Spinal cord (tissue), 9 donors: ENCODE measurements at regions not wholly inside any gene's neighbourhood (a gene's known extent, or its start where the extent isn't known, plus 50 kb on each side); places are given as distances from the start of the nearest gene placed in this dataset.

ENCODE experiments used
- DNase-seq, 6 donors: peaks; one replicate each; pipeline versions ENCODE4 v3.0.0 to v3.0.0-alpha.2; 2013 to 2015; ENCODE audit warnings: low spot score in 6 of 6, low read depth in 4 of 6
- H3K27ac ChIP-seq: one replicate; pipeline ENCODE4 v1.5.1; 2013; ENCODE audit warnings: low read depth, low read length, control low read depth
- H3K27me3 ChIP-seq: one replicate; pipeline ENCODE4 v1.6.1; 2013; ENCODE audit warnings: low read length; ENCODE audit not compliant: control insufficient read depth, insufficient read depth
- H3K36me3 ChIP-seq: one replicate; pipeline ENCODE4 v1.6.1; 2013; ENCODE audit warnings: low read length; ENCODE audit not compliant: control insufficient read depth, insufficient read depth
- H3K4me1 ChIP-seq: one replicate; pipeline ENCODE4 v1.6.1; 2013; ENCODE audit warnings: low read length; ENCODE audit not compliant: control insufficient read depth, insufficient read depth
- H3K4me3 ChIP-seq: one replicate; pipeline ENCODE4 v1.5.1; 2013; ENCODE audit warnings: low read depth, low read length, control low read depth
- H3K9me3 ChIP-seq: one replicate; pipeline ENCODE4 v1.6.1; 2013; ENCODE audit warnings: low read length; ENCODE audit not compliant: control insufficient read depth, insufficient read depth
- WGBS: methylation state at CpG from one replicate; pipeline ENCODE4 v1.1.5; 2013; ENCODE audit warnings: missing lambda C conversion rate; ENCODE audit not compliant: insufficient coverage; 5-methylcytosine and 5-hydroxymethylcytosine counted together
- donor health status: healthy.

- Histone ChIP-seq H3K9me3 (peaks cover 6% of the 10 kb centered on the region), H3K27ac (no peak overlapping the region), H3K4me1 (peaks cover 6% of the 10 kb centered on the region), H3K27me3 (no peaks in the 10 kb centered on the region), H3K36me3 (no peaks in the 10 kb centered on the region), H3K4me3 (no peak overlapping the region)
- 34% methylated on average over 2 of the region's 5 CpGs for WGBS
- DNase-seq = no peak
Observed at GRCh38 chr10:128660726-128661125, 534.5 kb upstream of the MKI67 start.

- no peaks in the 10 kb centered on the region for H3K36me3 ChIP-seq
- peaks cover 6% of the 10 kb centered on the region for H3K4me1 ChIP-seq
- DNase-seq = no peak
- H3K9me3 ChIP-seq = peaks cover 6% of the 10 kb centered on the region
- WGBS = 89% methylated on average over 6 of the region's 7 CpGs
- no peak overlapping the region for H3K4me3 ChIP-seq
- H3K27me3 ChIP-seq = no peaks in the 10 kb centered on the region
- no peak overlapping the region for H3K27ac ChIP-seq
Observed at GRCh38 chr10:128661404-128662197, 535.4 kb upstream of the MKI67 start.

GRCh38 chr10:128662520-128662919 is 536.3 kb upstream of the MKI67 start:
- no CpG with 5 or more reads among the region's 3 CpGs for WGBS
- DNase-seq = no peak
- H3K9me3 ChIP-seq = peaks cover 6% of the 10 kb centered on the region
- no peaks in the 10 kb centered on the region for H3K27me3 ChIP-seq
- H3K27ac ChIP-seq = no peak overlapping the region
- H3K4me3 ChIP-seq = no peak overlapping the region
- no peaks in the 10 kb centered on the region for H3K36me3 ChIP-seq
- H3K4me1 ChIP-seq = peaks cover 4% of the 10 kb centered on the region

- Histone ChIP-seq H3K4me3 (no peak overlapping the region), H3K27me3 (no peaks in the 10 kb centered on the region), H3K36me3 (no peaks in the 10 kb centered on the region), H3K4me1 (no peaks in the 10 kb centered on the region), H3K27ac (no peak overlapping the region), H3K9me3 (peaks cover 6% of the 10 kb centered on the region)
- no peak for DNase-seq
- WGBS = no CpG with 5 or more reads among the region's 3 CpGs
Observed at GRCh38 chr10:128664729-128665128, 538.5 kb upstream of the MKI67 start.

- Histone ChIP-seq H3K27ac (no peak overlapping the region), H3K4me3 (no peak overlapping the region), H3K36me3 (no peaks in the 10 kb centered on the region), H3K9me3 (no peaks in the 10 kb centered on the region), H3K27me3 (no peaks in the 10 kb centered on the region), H3K4me1 (no peaks in the 10 kb centered on the region)
- no peak for DNase-seq
- 67% methylated on average over 3 of the region's 6 CpGs for WGBS
Observed at GRCh38 chr10:128675405-128675804, 549.2 kb upstream of the MKI67 start.

- Histone ChIP-seq H3K27me3 (no peaks in the 10 kb centered on the region), H3K4me3 (no peak overlapping the region), H3K4me1 (no peaks in the 10 kb centered on the region), H3K27ac (no peak overlapping the region), H3K9me3 (no peaks in the 10 kb centered on the region), H3K36me3 (no peaks in the 10 kb centered on the region)
- DNase-seq = no peak
- whole genome bisulfite sequencing = 60% methylated on average over 1 of the region's 8 CpGs
Observed at GRCh38 chr10:128680116-128680515, 553.9 kb upstream of the MKI67 start.

GRCh38 chr10:128684215-128684614 is 558.0 kb upstream of the MKI67 start:
- no peaks in the 10 kb centered on the region for H3K4me1 ChIP-seq
- WGBS = 86% methylated on average over 2 of the region's 5 CpGs
- no peaks in the 10 kb centered on the region for H3K27me3 ChIP-seq
- DNase-seq = no peak
- no peaks in the 10 kb centered on the region for H3K36me3 ChIP-seq
- H3K27ac ChIP-seq = no peak overlapping the region
- no peak overlapping the region for H3K4me3 ChIP-seq
- H3K9me3 ChIP-seq = no peaks in the 10 kb centered on the region

GRCh38 chr10:128686630-128687278 is 560.5 kb upstream of the MKI67 start:
- Histone ChIP-seq H3K27me3 (no peaks in the 10 kb centered on the region), H3K27ac (no peak overlapping the region), H3K4me1 (peaks cover 8% of the 10 kb centered on the region), H3K4me3 (no peak overlapping the region), H3K36me3 (no peaks in the 10 kb centered on the region), H3K9me3 (no peaks in the 10 kb centered on the region)
- DNase-seq = no peak
- WGBS = 81% methylated on average over 11 of the region's 11 CpGs

- Histone ChIP-seq H3K27ac (no peak overlapping the region), H3K27me3 (no peaks in the 10 kb centered on the region), H3K9me3 (no peaks in the 10 kb centered on the region), H3K4me3 (no peak overlapping the region), H3K36me3 (no peaks in the 10 kb centered on the region), H3K4me1 (peaks cover 8% of the 10 kb centered on the region)
- WGBS = no CpG with 5 or more reads among the region's 3 CpGs
- DNase-seq = no peak
Observed at GRCh38 chr10:128687408-128687807, 561.2 kb upstream of the MKI67 start.
